ENCODE measurements at regions not wholly inside any gene's neighbourhood (a gene's known extent, or its start where the extent isn't known, plus 50 kb on each side); places are given as distances from the start of the nearest gene placed in this dataset.

DNA sequence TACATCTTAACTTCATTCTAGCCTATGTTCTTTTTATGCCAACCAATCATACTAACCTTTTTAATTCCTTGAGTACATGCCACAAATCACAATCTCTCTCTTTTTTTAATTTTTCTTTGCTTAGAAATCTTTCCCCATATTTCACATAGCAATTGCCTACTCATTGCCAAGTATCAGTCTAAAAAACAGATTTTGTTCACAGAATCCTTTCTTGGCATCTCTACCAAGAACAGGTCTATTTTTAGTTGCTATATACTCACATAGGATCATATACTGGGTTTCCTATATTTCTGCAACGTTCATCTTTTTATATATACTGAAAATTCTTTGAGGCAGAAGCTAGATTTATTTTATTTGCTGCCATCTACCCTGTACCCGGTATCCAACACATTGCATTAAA, 292.1 kb downstream of the GASK1B start:
- TF ChIP-seq, protein P1, sequence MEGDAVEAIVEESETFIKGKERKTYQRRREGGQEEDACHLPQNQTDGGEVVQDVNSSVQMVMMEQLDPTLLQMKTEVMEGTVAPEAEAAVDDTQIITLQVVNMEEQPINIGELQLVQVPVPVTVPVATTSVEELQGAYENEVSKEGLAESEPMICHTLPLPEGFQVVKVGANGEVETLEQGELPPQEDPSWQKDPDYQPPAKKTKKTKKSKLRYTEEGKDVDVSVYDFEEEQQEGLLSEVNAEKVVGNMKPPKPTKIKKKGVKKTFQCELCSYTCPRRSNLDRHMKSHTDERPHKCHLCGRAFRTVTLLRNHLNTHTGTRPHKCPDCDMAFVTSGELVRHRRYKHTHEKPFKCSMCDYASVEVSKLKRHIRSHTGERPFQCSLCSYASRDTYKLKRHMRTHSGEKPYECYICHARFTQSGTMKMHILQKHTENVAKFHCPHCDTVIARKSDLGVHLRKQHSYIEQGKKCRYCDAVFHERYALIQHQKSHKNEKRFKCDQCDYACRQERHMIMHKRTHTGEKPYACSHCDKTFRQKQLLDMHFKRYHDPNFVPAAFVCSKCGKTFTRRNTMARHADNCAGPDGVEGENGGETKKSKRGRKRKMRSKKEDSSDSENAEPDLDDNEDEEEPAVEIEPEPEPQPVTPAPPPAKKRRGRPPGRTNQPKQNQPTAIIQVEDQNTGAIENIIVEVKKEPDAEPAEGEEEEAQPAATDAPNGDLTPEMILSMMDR (IDR thresholded peaks at IDR 0.05; ENCODE audit: low read depth, low read length), result no peak
- TF ChIP-seq EZH2phosphoT487 (IDR thresholded peaks at IDR 0.05; ENCODE audit: low read depth), result no peak
